ENCODE measurements at regions not wholly inside any gene's neighbourhood (a gene's known extent, or its start where the extent isn't known, plus 50 kb on each side); places are given as distances from the start of the nearest gene placed in this dataset.

GRCh38 chr4:177016541-177017141 lies 223.9 kb upstream of the VEGFC start:
- TF ChIP-seq, protein P1, sequence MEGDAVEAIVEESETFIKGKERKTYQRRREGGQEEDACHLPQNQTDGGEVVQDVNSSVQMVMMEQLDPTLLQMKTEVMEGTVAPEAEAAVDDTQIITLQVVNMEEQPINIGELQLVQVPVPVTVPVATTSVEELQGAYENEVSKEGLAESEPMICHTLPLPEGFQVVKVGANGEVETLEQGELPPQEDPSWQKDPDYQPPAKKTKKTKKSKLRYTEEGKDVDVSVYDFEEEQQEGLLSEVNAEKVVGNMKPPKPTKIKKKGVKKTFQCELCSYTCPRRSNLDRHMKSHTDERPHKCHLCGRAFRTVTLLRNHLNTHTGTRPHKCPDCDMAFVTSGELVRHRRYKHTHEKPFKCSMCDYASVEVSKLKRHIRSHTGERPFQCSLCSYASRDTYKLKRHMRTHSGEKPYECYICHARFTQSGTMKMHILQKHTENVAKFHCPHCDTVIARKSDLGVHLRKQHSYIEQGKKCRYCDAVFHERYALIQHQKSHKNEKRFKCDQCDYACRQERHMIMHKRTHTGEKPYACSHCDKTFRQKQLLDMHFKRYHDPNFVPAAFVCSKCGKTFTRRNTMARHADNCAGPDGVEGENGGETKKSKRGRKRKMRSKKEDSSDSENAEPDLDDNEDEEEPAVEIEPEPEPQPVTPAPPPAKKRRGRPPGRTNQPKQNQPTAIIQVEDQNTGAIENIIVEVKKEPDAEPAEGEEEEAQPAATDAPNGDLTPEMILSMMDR (conservative IDR thresholded peaks at IDR 0.05; ENCODE audit: low read length) = no peak
- TF ChIP-seq EZH2phosphoT487 (IDR thresholded peaks at IDR 0.05; ENCODE audit: borderline replicate concordance) = no peak

Measured in Loucy (cell line).